ENCODE measurements at regions not wholly inside any gene's neighbourhood (a gene's known extent, or its start where the extent isn't known, plus 50 kb on each side); places are given as distances from the start of the nearest gene placed in this dataset.

- H3K4me3 Mint-ChIP-seq = peak overlapping the region; percentile 12
These were observed 151.3 kb upstream of the ADO start for GRCh38 chr10:62653254-62653653.

GRCh38 chr10:62654966-62655336 is 149.6 kb upstream of the ADO start:
- peaks cover 0 to 20% (median 2%) of the 10 kb centered on the region in 4 experiments for H3K27me3 ChIP-seq (replicated peaks in 1 of 4; ENCODE audit: control extremely low read depth in 1 of 4, control insufficient read depth in 3 of 4, insufficient read depth in 4 of 4, low read length in 3 of 4)
- no peak for ATAC-seq (ENCODE audit: low read depth)
- peak overlapping the region; percentile 15 for H3K4me3 Mint-ChIP-seq

More at GRCh38 chr10:62653254-62653653, 151.3 kb upstream of the ADO start:
- POLR2A ChIA-PET = no interaction called here
- Histone ChIP-seq H3K4me1 (ENCODE audit: control insufficient read depth in 2 of 2, insufficient read depth in 2 of 2, low read length in 2 of 2) (peaks cover 51 to 57% of the 10 kb centered on the region in 2 donors), H3K9ac (ENCODE audit: low read length) (no peak overlapping the region), H2AFZ (ENCODE audit: insufficient read depth, low read depth, low read length, poor library complexity, severe bottlenecking) (no peak overlapping the region), H3K36me3 (replicated peaks in 1 of 2; ENCODE audit: control extremely low read depth in 1 of 2, control insufficient read depth in 1 of 2, extremely low read depth in 1 of 2, insufficient read depth in 2 of 2, low read length in 1 of 2) (no peaks in the 10 kb centered on the region), H3K27me3 (replicated peaks in 1 of 4; ENCODE audit: control extremely low read depth in 1 of 4, control insufficient read depth in 3 of 4, insufficient read depth in 4 of 4, low read length in 3 of 4) (peaks cover 0 to 31% (median 2%) of the 10 kb centered on the region in 4 experiments), H3K9me3 (ENCODE audit: control extremely low read depth in 1 of 3, control insufficient read depth in 2 of 3, insufficient read depth in 1 of 3, low read length in 2 of 3) (peaks cover 0 to 25% (median 16%) of the 10 kb centered on the region in 3 donors), H3K27ac (ENCODE audit: low read length in 2 of 2) (no peak overlapping the region), H3K79me2 (ENCODE audit: control insufficient read depth, insufficient read depth, low read length) (no peaks in the 10 kb centered on the region), H4K20me1 (ENCODE audit: control insufficient read depth, insufficient read depth, low read length, poor library complexity, severe bottlenecking) (no peaks in the 10 kb centered on the region), H3K4me3 (ENCODE audit: control extremely low read depth in 1 of 5, extremely low read depth in 1 of 5, insufficient read depth in 1 of 5, low read depth in 2 of 5, low read length in 4 of 5) (no peak overlapping the region), H3K4me2 (replicated peaks; ENCODE audit: low read depth, low read length, poor library complexity, severe bottlenecking) (peak overlapping the region; percentile 41)
- intact Hi-C loops (cut with micrococcal nuclease) = loop anchor here (1.0 to 2.0 kb wide), 5 partner anchors 16 to 164 kb away; partner anchors contain the start of gene EGR2
- Mint-ChIP-seq H3K27me3 (peaks cover 6% of the 10 kb centered on the region), H3K4me1 (peaks cover 56% of the 10 kb centered on the region), H3K9me3 (ENCODE audit: insufficient read depth) (peaks cover 9% of the 10 kb centered on the region), H3K27ac (peak overlapping the region; percentile 53)
- WGBS (ENCODE audit: insufficient coverage) = 0% methylated on average over 5 of the region's 6 CpGs
- ATAC-seq (ENCODE audit: low read depth) = peak; percentile 91
- TF ChIP-seq EZH2 (IDR thresholded peaks at IDR 0.05; ENCODE audit: borderline replicate concordance, insufficient read depth, low read depth, low read length, poor library complexity, severe bottlenecking) (no peak), CTCF (IDR thresholded peaks at IDR 0.05) (no peak)
- DNase-seq = peak; percentile 84
- CTCF ChIA-PET = interaction anchor here (0.7 to 3.3 kb wide), 3 partner anchors 16 to 563 kb away, joined by 3 to 7 read pairs (median 6); no protein-coding TSS in a partner anchor

More at GRCh38 chr10:62654966-62655336, 149.6 kb upstream of the ADO start:
- peaks cover 9% of the 10 kb centered on the region for H3K9me3 Mint-ChIP-seq (ENCODE audit: insufficient read depth)
- no peak overlapping the region for H3K27ac Mint-ChIP-seq
- no peaks in the 10 kb centered on the region for H3K79me2 ChIP-seq (ENCODE audit: control insufficient read depth, insufficient read depth, low read length)
- H3K9ac ChIP-seq (ENCODE audit: low read length) = peak overlapping the region; percentile 17
- no peak overlapping the region for H3K4me2 ChIP-seq (replicated peaks; ENCODE audit: low read depth, low read length, poor library complexity, severe bottlenecking)
- peaks cover 0 to 25% (median 16%) of the 10 kb centered on the region in 3 donors for H3K9me3 ChIP-seq (ENCODE audit: control extremely low read depth in 1 of 3, control insufficient read depth in 2 of 3, insufficient read depth in 1 of 3, low read length in 2 of 3)
- WGBS (ENCODE audit: insufficient coverage) = 94% methylated on average over 1 of the region's 1 CpG
- CTCF ChIA-PET = interaction anchor here (0.9 kb wide), 1 partner anchor 78 kb away, joined by 4 read pairs; no protein-coding TSS in a partner anchor
- no peak for TF ChIP-seq CTCF (IDR thresholded peaks at IDR 0.05)
- no peak for TF ChIP-seq EZH2 (IDR thresholded peaks at IDR 0.05; ENCODE audit: borderline replicate concordance, insufficient read depth, low read depth, low read length, poor library complexity, severe bottlenecking)
- H2AFZ ChIP-seq (ENCODE audit: insufficient read depth, low read depth, low read length, poor library complexity, severe bottlenecking) = no peak overlapping the region
- H3K27ac ChIP-seq (ENCODE audit: low read length in 2 of 2) = no peak overlapping the region
- POLR2A ChIA-PET = no interaction called here
- H3K4me1 Mint-ChIP-seq = peaks cover 44% of the 10 kb centered on the region
- H3K4me3 ChIP-seq (ENCODE audit: control extremely low read depth in 1 of 5, extremely low read depth in 1 of 5, insufficient read depth in 1 of 5, low read depth in 2 of 5, low read length in 4 of 5) = no peak overlapping the region
- DNase-seq = no peak
- H3K36me3 ChIP-seq (replicated peaks in 1 of 2; ENCODE audit: control extremely low read depth in 1 of 2, control insufficient read depth in 1 of 2, extremely low read depth in 1 of 2, insufficient read depth in 2 of 2, low read length in 1 of 2) = no peaks in the 10 kb centered on the region
- H4K20me1 ChIP-seq (ENCODE audit: control insufficient read depth, insufficient read depth, low read length, poor library complexity, severe bottlenecking) = no peaks in the 10 kb centered on the region
- H3K4me1 ChIP-seq (ENCODE audit: control insufficient read depth in 2 of 2, insufficient read depth in 2 of 2, low read length in 2 of 2) = peaks cover 42 to 44% of the 10 kb centered on the region in 2 donors
- H3K27me3 Mint-ChIP-seq = peaks cover 6% of the 10 kb centered on the region
- intact Hi-C loops (cut with micrococcal nuclease) = no loop called here
